Mucosa of descending colon (tissue), 3 donors: ENCODE measurements at regions not wholly inside any gene's neighbourhood (a gene's known extent, or its start where the extent isn't known, plus 50 kb on each side); places are given as distances from the start of the nearest gene placed in this dataset.
A peak's percentile ranks its signal among the peaks of the same experiment; 100 is the strongest.

ENCODE experiments used
- ATAC-seq: fragments of 200-7000 bp; cut with Tn5 transposase; one replicate; pipeline ENCODE4 v1.9.1; 2020; ENCODE audit warnings: mild to moderate bottlenecking, moderate library complexity
- DNase-seq, 3 donors: peaks; one replicate each; pipeline ENCODE4 v3.0.0-alpha.2; 2020
- H3K36me3 ChIP-seq: fragments of 200-600 bp; one replicate; pipeline ENCODE4 v1.8.0; 2021; ENCODE audit warnings: low read depth, mild to moderate bottlenecking
- H3K4me1 ChIP-seq: fragments of 200-600 bp; one replicate; pipeline ENCODE4 v1.8.0; 2021; ENCODE audit warnings: low read depth, mild to moderate bottlenecking
- H3K4me3 ChIP-seq: fragments of 200-600 bp; one replicate; pipeline ENCODE4 v1.8.0; 2021; ENCODE audit warnings: mild to moderate bottlenecking
- H3K9me3 ChIP-seq: fragments of 200-600 bp; one replicate; pipeline ENCODE4 v1.8.0; 2021; ENCODE audit warnings: mild to moderate bottlenecking
- intact Hi-C, 2 donors: fragments of 100-400 bp; cut with DNase I in 1 of 2; cut with micrococcal nuclease in 1 of 2; formaldehyde crosslinking; loops; one replicate each; pipeline versions ENCODE4 v1.11.0 to v1.11.1; 2022; cut with DNase I, micrococcal nuclease
- TF ChIP-seq, protein P1 (sequence below): fragments of 200-600 bp; IDR thresholded peaks from one replicate; pipeline ENCODE4 v1.8.0; 2022; ENCODE audit warnings: antibody characterized with exemption, mild to moderate bottlenecking
- donor health status: DM: no; HTN: no; CAD: no; lungs with moderate emphysema.
- donor health status: DM: no; HTN: no; CAD: no.
- donor health status: DM: no; HTN: yes; CAD: no.

DNA sequence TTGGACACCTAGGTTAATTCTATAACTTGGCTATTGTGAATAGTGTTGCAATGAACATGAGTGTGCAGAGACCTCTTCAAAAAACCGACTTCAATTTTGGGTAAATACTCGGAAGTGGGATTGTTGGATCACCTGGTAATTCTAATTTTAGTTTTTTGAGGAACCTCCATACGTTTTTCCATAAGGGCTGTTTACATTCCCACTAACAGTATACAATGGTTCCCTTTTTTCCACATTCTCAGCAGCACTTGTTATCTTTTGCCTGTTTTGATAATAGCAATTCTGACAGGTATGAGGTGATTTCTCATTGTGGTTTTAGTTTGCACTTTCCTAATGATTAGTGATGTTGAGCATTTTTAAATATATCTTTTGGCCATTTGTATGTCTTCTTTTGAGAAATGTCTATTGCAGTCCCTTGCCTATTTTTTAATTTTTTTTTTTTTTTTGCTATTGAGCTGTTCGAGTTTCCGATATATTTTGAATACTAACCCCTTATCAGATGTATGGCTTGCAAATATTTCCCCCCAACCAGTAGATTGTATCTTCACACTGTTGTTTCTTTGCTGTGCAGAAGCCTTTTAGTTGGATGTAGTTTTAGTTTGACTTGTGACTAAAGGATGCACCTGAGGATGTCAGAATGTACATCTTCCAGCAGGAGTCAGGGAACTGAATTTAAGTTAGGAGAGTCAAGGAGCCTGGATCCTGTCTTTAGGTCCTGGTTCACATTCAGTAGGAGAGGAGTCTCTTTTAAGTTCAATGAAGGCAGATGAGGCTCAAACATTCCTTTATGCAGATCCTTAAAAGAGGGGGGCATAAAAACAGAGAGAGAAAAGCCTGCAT, 120.0 kb downstream of the S1PR1 start:
- Histone ChIP-seq H3K4me1 (no peaks in the 10 kb centered on the region), H3K36me3 (no peaks in the 10 kb centered on the region), H3K4me3 (no peak overlapping the region), H3K9me3 (no peaks in the 10 kb centered on the region)
- DNase-seq: no peak
- intact Hi-C loops: loop anchor here in 1 of 2 donors (10.0 kb wide), 1 partner anchor 52 kb away; no protein-coding TSS in a partner anchor
- no peak for ATAC-seq
- TF ChIP-seq, protein P1, sequence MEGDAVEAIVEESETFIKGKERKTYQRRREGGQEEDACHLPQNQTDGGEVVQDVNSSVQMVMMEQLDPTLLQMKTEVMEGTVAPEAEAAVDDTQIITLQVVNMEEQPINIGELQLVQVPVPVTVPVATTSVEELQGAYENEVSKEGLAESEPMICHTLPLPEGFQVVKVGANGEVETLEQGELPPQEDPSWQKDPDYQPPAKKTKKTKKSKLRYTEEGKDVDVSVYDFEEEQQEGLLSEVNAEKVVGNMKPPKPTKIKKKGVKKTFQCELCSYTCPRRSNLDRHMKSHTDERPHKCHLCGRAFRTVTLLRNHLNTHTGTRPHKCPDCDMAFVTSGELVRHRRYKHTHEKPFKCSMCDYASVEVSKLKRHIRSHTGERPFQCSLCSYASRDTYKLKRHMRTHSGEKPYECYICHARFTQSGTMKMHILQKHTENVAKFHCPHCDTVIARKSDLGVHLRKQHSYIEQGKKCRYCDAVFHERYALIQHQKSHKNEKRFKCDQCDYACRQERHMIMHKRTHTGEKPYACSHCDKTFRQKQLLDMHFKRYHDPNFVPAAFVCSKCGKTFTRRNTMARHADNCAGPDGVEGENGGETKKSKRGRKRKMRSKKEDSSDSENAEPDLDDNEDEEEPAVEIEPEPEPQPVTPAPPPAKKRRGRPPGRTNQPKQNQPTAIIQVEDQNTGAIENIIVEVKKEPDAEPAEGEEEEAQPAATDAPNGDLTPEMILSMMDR: no peak

DNA sequence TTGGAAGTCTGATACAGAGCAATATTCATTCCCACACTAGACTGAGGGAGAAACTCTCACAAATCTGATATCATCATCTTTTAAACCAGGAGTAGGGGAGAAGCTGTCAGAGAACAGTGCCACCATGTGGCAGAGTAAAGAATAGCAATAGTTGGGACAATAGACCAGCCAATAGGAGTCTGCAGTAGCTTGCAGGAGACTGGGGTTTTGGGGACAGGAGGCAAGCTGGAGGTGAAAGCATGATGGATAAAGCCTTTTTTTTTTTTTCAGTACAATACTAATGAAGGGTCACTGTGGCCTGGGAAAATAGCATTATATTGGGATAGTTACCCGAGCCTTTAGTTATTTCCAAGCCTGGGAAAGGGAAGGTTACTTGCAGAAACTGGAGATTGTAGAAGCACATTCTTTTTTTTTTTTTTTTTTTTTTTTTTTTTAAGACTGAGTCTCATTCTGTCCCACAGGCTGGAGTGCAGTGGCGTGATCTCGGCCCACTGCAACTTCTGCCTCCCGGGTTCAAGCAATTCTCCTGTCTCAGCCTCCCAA, 120.7 kb downstream of the S1PR1 start:
- Histone ChIP-seq H3K9me3 (no peaks in the 10 kb centered on the region), H3K4me1 (no peaks in the 10 kb centered on the region), H3K4me3 (no peak overlapping the region), H3K36me3 (no peaks in the 10 kb centered on the region)
- DNase-seq (peak in 1 of 3 donors; percentile 78), ATAC-seq (peak; percentile 91)
- intact Hi-C loops: loop anchor here in 1 of 2 donors (10.0 kb wide), 1 partner anchor 53 kb away; no protein-coding TSS in a partner anchor
- TF ChIP-seq, protein P1: peak; percentile 64

DNA sequence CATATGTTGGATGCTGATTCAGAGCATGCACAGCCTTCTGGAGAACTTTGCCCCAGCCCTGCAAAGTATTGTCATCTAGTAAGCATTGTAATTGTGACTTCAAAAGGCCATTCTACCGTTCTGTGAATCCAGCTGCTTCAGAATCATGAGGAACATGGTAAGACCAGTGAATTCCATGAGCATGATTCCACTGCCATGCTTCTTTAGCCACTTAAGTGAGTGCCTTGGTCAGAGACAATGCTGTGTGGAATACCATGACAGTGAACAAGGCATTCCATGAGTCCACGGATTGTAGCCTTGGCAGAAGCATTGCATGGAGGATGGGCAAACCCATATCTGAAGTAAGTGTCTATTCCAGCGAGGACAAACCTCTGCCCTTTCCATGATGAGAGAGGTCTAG, 123.7 kb downstream of the S1PR1 start:
- no peak for ATAC-seq
- no peak overlapping the region for H3K4me3 ChIP-seq
- no peak for DNase-seq
- TF ChIP-seq, protein P1: no peak
- H3K36me3 ChIP-seq: no peaks in the 10 kb centered on the region
- H3K9me3 ChIP-seq: no peaks in the 10 kb centered on the region
- H3K4me1 ChIP-seq: no peaks in the 10 kb centered on the region
- intact Hi-C loops: no loop called here

DNA sequence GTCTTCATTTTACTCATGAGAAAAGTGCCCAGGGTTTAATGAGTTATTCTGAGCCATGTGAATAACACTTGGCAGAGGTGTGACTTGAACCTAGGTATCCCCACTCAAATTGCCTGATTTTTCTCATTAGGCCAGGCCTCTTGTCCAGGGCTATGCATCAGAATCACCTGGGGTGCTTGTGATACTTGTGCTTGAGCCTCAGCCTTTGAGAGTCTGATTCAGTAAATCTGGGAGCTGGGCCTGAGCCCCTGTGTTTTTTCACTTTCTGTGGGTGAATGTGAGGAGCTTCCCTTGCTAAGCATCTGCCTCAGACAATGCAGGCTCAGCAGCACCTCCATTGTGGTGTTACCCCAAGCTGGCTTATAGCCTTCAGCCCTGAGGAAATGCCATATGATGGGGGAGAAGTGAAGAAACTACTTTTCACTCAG, 127.1 kb downstream of the S1PR1 start:
- no peaks in the 10 kb centered on the region for H3K36me3 ChIP-seq
- H3K9me3 ChIP-seq: no peaks in the 10 kb centered on the region
- DNase-seq: no peak
- no peak for ATAC-seq
- intact Hi-C loops: no loop called here
- no peaks in the 10 kb centered on the region for H3K4me1 ChIP-seq
- no peak overlapping the region for H3K4me3 ChIP-seq
- TF ChIP-seq, protein P1: no peak

DNA sequence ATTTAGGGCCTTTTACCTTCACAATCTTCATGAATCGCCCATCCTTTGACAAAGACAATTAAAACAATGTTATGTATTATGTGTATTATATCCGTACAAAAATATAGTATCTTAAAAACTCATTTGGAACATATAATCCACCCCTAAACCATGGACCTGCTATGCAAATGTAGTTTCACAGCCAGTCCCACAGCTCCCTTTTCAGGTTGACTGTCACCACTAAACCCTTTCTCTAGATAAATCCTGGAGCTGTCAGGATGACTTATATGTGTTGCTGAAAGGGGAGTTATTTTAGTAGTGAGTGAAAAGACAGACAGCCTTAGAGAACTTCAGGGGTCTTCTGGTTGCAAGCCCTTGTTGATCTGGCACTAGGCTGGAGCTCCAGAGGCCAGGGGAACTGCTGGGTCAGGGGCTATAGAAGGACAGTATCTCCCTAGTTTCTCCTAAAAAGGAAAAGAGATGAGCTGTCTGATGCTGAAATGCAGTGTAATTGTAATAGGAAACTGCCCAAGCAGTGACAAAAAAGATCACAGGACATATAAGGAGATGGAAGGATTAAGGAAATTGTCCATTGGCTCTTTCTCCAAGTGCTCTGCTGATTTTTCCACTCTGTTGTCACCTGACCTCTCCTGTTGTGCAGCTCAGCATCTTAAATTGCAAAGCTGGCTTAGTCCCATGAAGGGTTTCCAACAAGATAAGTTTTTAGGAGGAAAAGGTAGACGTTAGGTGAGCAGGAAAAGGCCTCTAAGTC, 127.7 kb downstream of the S1PR1 start:
- intact Hi-C loops: no loop called here
- ATAC-seq (no peak), DNase-seq (no peak)
- Histone ChIP-seq H3K9me3 (no peaks in the 10 kb centered on the region), H3K4me1 (no peaks in the 10 kb centered on the region), H3K36me3 (no peaks in the 10 kb centered on the region), H3K4me3 (no peak overlapping the region)
- TF ChIP-seq, protein P1: no peak
